IgD-negative memory B cell (primary cell): ENCODE measurements at regions not wholly inside any gene's neighbourhood (a gene's known extent, or its start where the extent isn't known, plus 50 kb on each side); places are given as distances from the start of the nearest gene placed in this dataset.

Experiments used
- H3K27ac Mint-ChIP-seq, 3 donors: one replicate each; pipeline ENCODE4 v1.8.0; 2020 to 2022; ENCODE audit warnings: mild to moderate bottlenecking in 3 of 3, mixed read lengths in 3 of 3, moderate library complexity in 1 of 3
- H3K27me3 Mint-ChIP-seq: one replicate; pipeline ENCODE4 v1.8.0; 2021; ENCODE audit warnings: mixed read lengths
- H3K36me3 Mint-ChIP-seq: one replicate; pipeline ENCODE4 v1.8.0; 2020; ENCODE audit warnings: mild to moderate bottlenecking, mixed read lengths
- H3K4me1 Mint-ChIP-seq, 3 donors: one replicate each; pipeline ENCODE4 v1.8.0; 2020 to 2022; ENCODE audit warnings: mixed read lengths in 3 of 3, mild to moderate bottlenecking in 1 of 3
- H3K4me3 Mint-ChIP-seq, 4 donors: one replicate each; pipeline ENCODE4 v1.8.0; 2020 to 2022; ENCODE audit warnings: mild to moderate bottlenecking in 4 of 4, mixed read lengths in 4 of 4, moderate library complexity in 3 of 4
- H3K9me3 Mint-ChIP-seq, 3 donors: one replicate each; pipeline ENCODE4 v1.8.0; 2020 to 2021; ENCODE audit warnings: mixed read lengths in 3 of 3, mild to moderate bottlenecking in 1 of 3

GRCh38 chr1:222136869-222137268, 395.0 kb upstream of the DUSP10 start:
- Mint-ChIP-seq H3K9me3 (peaks cover 0 to 7% (median 0%) of the 10 kb centered on the region in 3 donors), H3K27ac (no peak overlapping the region), H3K4me3 (no peak overlapping the region), H3K27me3 (no peaks in the 10 kb centered on the region), H3K36me3 (no peaks in the 10 kb centered on the region), H3K4me1 (no peaks in the 10 kb centered on the region)

- H3K4me3 Mint-ChIP-seq, result no peak overlapping the region
- H3K4me1 Mint-ChIP-seq, result no peaks in the 10 kb centered on the region
These were observed 387.2 kb upstream of the DUSP10 start for GRCh38 chr1:222129041-222129440.

GRCh38 chr1:222127526-222128152, 385.8 kb upstream of the DUSP10 start:
- Mint-ChIP-seq H3K4me3 (no peak overlapping the region), H3K27ac (no peak overlapping the region), H3K4me1 (no peaks in the 10 kb centered on the region)

More at GRCh38 chr1:222129041-222129440, 387.2 kb upstream of the DUSP10 start:
- Mint-ChIP-seq H3K9me3 (peaks cover 0 to 7% (median 0%) of the 10 kb centered on the region in 3 donors), H3K36me3 (no peaks in the 10 kb centered on the region), H3K27me3 (peaks cover 3% of the 10 kb centered on the region), H3K27ac (no peak overlapping the region)

GRCh38 chr1:222127096-222127495, 385.2 kb upstream of the DUSP10 start:
- H3K4me3 Mint-ChIP-seq, result no peak overlapping the region
- no peaks in the 10 kb centered on the region for H3K36me3 Mint-ChIP-seq
- H3K27ac Mint-ChIP-seq, result no peak overlapping the region
- H3K9me3 Mint-ChIP-seq, result no peaks in the 10 kb centered on the region
- no peaks in the 10 kb centered on the region for H3K4me1 Mint-ChIP-seq
- H3K27me3 Mint-ChIP-seq, result peaks cover 3% of the 10 kb centered on the region

More at GRCh38 chr1:222127526-222128152, 385.8 kb upstream of the DUSP10 start:
- Mint-ChIP-seq H3K9me3 (no peaks in the 10 kb centered on the region), H3K36me3 (no peaks in the 10 kb centered on the region), H3K27me3 (peaks cover 3% of the 10 kb centered on the region)

- Mint-ChIP-seq H3K4me3 (no peak overlapping the region), H3K9me3 (no peaks in the 10 kb centered on the region), H3K27me3 (peaks cover 3% of the 10 kb centered on the region), H3K4me1 (no peaks in the 10 kb centered on the region), H3K36me3 (no peaks in the 10 kb centered on the region), H3K27ac (no peak overlapping the region)
These were observed 384.2 kb upstream of the DUSP10 start for GRCh38 chr1:222126052-222126451.

GRCh38 chr1:222124602-222125001, 382.7 kb upstream of the DUSP10 start:
- H3K4me3 Mint-ChIP-seq, result no peak overlapping the region
- no peaks in the 10 kb centered on the region for H3K9me3 Mint-ChIP-seq
- H3K27me3 Mint-ChIP-seq, result peaks cover 3% of the 10 kb centered on the region
- no peaks in the 10 kb centered on the region for H3K4me1 Mint-ChIP-seq
- H3K27ac Mint-ChIP-seq, result no peak overlapping the region
- H3K36me3 Mint-ChIP-seq, result no peaks in the 10 kb centered on the region

GRCh38 chr1:222123111-222123510, 381.2 kb upstream of the DUSP10 start:
- Mint-ChIP-seq H3K4me3 (no peak overlapping the region), H3K27me3 (peaks cover 4% of the 10 kb centered on the region), H3K9me3 (no peaks in the 10 kb centered on the region), H3K4me1 (no peaks in the 10 kb centered on the region), H3K36me3 (no peaks in the 10 kb centered on the region), H3K27ac (no peak overlapping the region)

- Mint-ChIP-seq H3K27ac (no peak overlapping the region), H3K27me3 (peaks cover 5% of the 10 kb centered on the region), H3K36me3 (no peaks in the 10 kb centered on the region), H3K4me1 (no peaks in the 10 kb centered on the region), H3K9me3 (peaks cover 0 to 2% (median 0%) of the 10 kb centered on the region in 3 donors), H3K4me3 (no peak overlapping the region)
These were observed 375.9 kb upstream of the DUSP10 start for GRCh38 chr1:222117809-222118208.

GRCh38 chr1:222114536-222115156, 372.8 kb upstream of the DUSP10 start:
- Mint-ChIP-seq H3K27ac (no peak overlapping the region), H3K9me3 (peaks cover 0 to 5% (median 0%) of the 10 kb centered on the region in 3 donors), H3K27me3 (peaks cover 5% of the 10 kb centered on the region), H3K4me1 (no peaks in the 10 kb centered on the region), H3K4me3 (no peak overlapping the region), H3K36me3 (no peaks in the 10 kb centered on the region)

- peaks cover 0 to 5% (median 0%) of the 10 kb centered on the region in 3 donors for H3K9me3 Mint-ChIP-seq
- H3K4me1 Mint-ChIP-seq, result no peaks in the 10 kb centered on the region
- H3K4me3 Mint-ChIP-seq, result no peak overlapping the region
- no peak overlapping the region for H3K27ac Mint-ChIP-seq
- no peaks in the 10 kb centered on the region for H3K36me3 Mint-ChIP-seq
- H3K27me3 Mint-ChIP-seq, result no peaks in the 10 kb centered on the region
These were observed 367.9 kb upstream of the DUSP10 start for GRCh38 chr1:222109836-222110235.

GRCh38 chr1:222107975-222108374, 366.1 kb upstream of the DUSP10 start:
- peaks cover 0 to 4% (median 0%) of the 10 kb centered on the region in 3 donors for H3K9me3 Mint-ChIP-seq
- H3K27me3 Mint-ChIP-seq, result peaks cover 5% of the 10 kb centered on the region

GRCh38 chr1:222107267-222107666, 365.4 kb upstream of the DUSP10 start:
- no peak overlapping the region for H3K27ac Mint-ChIP-seq
- H3K9me3 Mint-ChIP-seq, result no peaks in the 10 kb centered on the region
- H3K27me3 Mint-ChIP-seq, result peaks cover 5% of the 10 kb centered on the region
- H3K4me1 Mint-ChIP-seq, result no peaks in the 10 kb centered on the region
- no peak overlapping the region for H3K4me3 Mint-ChIP-seq
- no peaks in the 10 kb centered on the region for H3K36me3 Mint-ChIP-seq

More at GRCh38 chr1:222107975-222108374, 366.1 kb upstream of the DUSP10 start:
- Mint-ChIP-seq H3K4me1 (no peaks in the 10 kb centered on the region), H3K27ac (no peak overlapping the region), H3K36me3 (no peaks in the 10 kb centered on the region), H3K4me3 (no peak overlapping the region)

GRCh38 chr1:222106377-222106776, 364.5 kb upstream of the DUSP10 start:
- Mint-ChIP-seq H3K27me3 (peaks cover 6% of the 10 kb centered on the region), H3K36me3 (no peaks in the 10 kb centered on the region), H3K9me3 (no peaks in the 10 kb centered on the region), H3K4me1 (no peaks in the 10 kb centered on the region), H3K4me3 (no peak overlapping the region), H3K27ac (no peak overlapping the region)

- no peak overlapping the region for H3K4me3 Mint-ChIP-seq
- H3K4me1 Mint-ChIP-seq, result no peaks in the 10 kb centered on the region
- no peaks in the 10 kb centered on the region for H3K9me3 Mint-ChIP-seq
- peaks cover 6% of the 10 kb centered on the region for H3K27me3 Mint-ChIP-seq
- no peak overlapping the region for H3K27ac Mint-ChIP-seq
- no peaks in the 10 kb centered on the region for H3K36me3 Mint-ChIP-seq
These were observed 364.0 kb upstream of the DUSP10 start for GRCh38 chr1:222105861-222106260.

- Mint-ChIP-seq H3K4me3 (no peak overlapping the region), H3K4me1 (no peaks in the 10 kb centered on the region), H3K27me3 (peaks cover 6% of the 10 kb centered on the region), H3K27ac (no peak overlapping the region), H3K36me3 (no peaks in the 10 kb centered on the region), H3K9me3 (no peaks in the 10 kb centered on the region)
These were observed 363.5 kb upstream of the DUSP10 start for GRCh38 chr1:222105393-222105737.

- Mint-ChIP-seq H3K27ac (no peak overlapping the region), H3K27me3 (peaks cover 6% of the 10 kb centered on the region)
These were observed 363.0 kb upstream of the DUSP10 start for GRCh38 chr1:222104694-222105392.

More at GRCh38 chr1:222104694-222105392, 363.0 kb upstream of the DUSP10 start:
- Mint-ChIP-seq H3K4me1 (no peaks in the 10 kb centered on the region), H3K36me3 (no peaks in the 10 kb centered on the region), H3K9me3 (no peaks in the 10 kb centered on the region), H3K4me3 (no peak overlapping the region)
